Bone marrow (tissue), 2 donors: ENCODE measurements at regions not wholly inside any gene's neighbourhood (a gene's known extent, or its start where the extent isn't known, plus 50 kb on each side); places are given as distances from the start of the nearest gene placed in this dataset.
"Not testable (repeated sequence)": the region's sequence is repeated elsewhere in the genome, so short reads cannot be mapped to it uniquely, and the experiment has no call there.

Source experiments
- DNase-seq, 2 donors: peaks; one replicate each; lab custom pipeline; 2025; lab: John Stamatoyannopoulos, UW

DNA sequence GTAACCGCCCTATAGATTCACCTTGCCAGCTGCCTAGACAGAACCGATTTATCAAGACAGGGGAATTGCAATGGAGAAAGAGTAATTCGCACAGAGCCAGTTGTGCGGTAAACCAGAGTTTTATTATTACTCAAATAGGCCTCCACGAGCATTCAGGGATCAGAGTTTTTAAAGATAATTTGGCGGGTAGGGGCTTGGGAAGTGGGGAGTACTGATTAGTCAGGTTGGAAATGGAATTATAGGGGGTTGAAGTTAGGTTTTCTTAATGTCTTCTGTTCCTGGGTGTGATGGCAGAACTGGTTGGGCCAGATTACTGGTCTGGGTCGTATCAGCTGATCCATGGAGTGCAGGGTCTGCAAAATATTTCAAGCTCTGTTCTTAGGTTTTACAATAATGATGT is 756.9 kb upstream of the ADGRB3 start:
- not testable (repeated sequence) for DNase-seq

- no peak for DNase-seq
Observed at GRCh38 chr6:67877288-67877687, 757.8 kb upstream of the ADGRB3 start.

DNA sequence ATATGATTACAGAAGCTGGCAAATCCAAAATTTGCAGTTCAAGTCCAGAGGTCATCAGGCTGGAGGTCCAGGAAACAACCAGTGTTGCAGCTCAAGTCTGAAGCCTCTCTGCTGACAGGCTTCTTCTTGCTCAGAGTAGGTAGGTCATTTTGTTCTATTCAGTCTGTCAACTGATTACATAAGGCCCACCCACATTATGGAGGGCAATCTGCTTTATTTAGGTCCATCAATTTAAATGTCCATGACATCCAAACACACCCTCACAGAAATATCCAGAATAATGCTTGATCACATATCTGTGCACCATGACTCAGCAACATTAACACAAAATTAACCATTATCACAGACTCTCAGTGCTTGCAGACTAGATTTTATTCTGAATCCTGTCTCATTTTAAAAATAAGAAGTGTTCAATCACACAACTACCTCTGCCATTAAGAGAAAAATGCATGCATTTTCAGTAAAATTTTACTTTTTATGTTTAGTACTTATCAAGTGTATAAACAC is 759.2 kb upstream of the ADGRB3 start:
- DNase-seq, result no peak

- DNase-seq, result no peak
Observed at GRCh38 chr6:67870321-67870720, 764.8 kb upstream of the ADGRB3 start.

- DNase-seq, result no peak
Observed at GRCh38 chr6:67863346-67863745, 771.7 kb upstream of the ADGRB3 start.

GRCh38 chr6:67854098-67854497 is 781.0 kb upstream of the ADGRB3 start:
- DNase-seq, result no peak

DNA sequence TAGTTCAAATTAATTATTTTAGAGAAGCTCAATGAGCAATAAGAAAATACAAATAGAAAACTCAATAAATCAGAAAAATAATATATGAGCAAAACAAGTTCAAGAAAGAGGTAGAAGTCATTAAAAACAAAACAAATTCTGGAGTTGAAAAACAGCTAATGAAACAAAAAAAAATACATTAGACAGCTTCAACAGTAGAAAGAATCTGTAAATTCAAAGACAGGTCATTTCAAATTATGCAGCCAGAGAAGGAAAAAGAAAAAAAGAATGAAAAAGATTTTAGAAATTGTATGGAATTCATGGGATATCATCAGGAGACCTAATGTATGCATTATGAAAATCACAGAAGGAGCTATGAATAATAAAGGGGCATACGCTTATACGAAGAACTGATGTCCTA is 795.3 kb upstream of the ADGRB3 start:
- no peak for DNase-seq

DNA sequence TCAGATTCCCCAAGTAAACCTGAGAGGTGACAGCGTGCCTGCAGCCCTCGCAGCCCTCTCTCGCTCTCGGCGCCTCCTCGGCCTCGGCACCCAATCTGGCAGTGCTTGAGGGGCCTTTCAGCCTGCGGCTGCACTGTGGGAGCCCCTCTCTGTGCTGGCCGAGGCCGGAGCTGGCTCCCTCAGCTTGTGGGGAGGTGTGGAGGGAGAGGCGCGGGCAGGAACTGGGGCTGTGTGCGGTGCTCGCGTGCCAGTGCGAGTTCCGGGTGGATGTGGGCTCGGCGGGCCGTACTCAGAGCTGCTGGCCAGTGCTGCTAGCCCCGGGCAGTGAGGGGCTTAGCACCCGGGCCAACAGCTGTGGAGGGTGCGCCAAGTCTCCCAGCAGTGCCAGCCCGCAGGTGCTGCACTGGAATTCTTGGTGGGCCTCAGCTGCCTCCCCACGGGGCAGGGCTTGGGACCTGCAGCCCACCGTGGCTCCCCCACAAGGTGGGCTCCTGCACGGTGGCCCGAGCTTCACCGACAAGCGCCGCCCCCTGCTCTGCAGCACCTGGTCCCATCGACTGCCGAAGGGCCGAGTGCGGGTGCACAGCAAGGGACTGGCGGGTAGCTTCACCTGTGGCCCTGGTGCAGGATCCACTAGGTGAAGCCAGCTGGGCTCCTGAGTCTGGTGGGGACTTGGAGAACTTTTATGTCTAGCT is 809.7 kb upstream of the ADGRB3 start:
- no peak for DNase-seq

- DNase-seq, result no peak
Observed at GRCh38 chr6:67818322-67818721, 816.8 kb upstream of the ADGRB3 start.

DNA sequence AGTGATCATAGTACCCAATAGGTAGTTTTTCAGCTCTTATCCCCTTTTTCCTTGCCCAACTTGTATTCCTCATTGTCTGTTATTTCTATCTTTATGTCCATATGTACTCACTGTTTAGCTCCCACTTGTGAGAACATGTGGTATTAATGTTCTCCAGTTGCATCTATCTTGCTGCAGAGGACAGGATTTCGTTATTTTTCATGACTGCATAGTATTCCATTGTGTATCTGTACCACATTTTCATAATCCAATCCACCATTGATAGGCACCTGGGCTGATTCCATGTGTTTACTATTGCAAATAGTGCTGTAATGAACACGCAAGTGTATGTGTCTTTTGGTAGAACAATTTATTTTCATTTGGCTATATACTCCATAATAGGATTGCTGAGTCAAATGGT is 819.5 kb upstream of the ADGRB3 start:
- no peak for DNase-seq

DNA sequence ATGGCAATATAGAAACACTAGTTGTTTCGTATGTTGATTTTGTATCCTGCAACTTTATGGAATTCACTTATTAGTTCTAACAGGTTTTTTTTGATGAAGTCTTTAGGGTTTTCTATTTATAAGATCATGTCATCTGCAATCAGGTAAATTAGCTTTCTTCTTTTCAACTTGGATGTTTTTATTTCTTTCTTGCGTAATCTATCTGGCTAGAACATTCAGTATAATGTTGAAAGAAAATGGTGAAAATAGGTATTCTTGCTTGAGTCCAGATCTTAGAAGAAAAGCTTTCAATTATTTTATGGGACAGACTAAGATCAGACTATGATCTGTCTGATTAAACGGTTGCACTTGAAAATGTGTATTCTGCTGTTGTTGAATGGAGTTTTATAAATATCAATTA is 820.8 kb upstream of the ADGRB3 start:
- DNase-seq, result no peak

DNA sequence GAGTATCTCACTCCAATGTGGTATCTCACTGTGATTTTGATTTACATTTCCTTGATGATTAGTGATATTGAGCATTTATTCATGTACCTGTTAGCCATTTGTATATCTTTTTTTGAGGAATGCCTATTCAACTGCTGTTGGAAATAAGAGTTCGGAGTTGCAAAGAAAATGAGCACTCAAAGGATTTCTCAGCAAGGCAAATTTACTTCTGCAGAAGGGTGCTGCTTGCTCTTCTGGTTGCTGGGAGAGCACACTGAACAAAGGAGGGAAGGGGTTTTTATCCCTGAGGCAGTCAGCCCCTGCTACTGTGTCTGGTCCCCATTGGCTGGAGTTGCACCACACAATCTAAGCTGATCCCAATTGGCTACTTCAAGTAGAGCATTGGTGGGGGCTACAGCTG is 822.4 kb upstream of the ADGRB3 start:
- no peak for DNase-seq

GRCh38 chr6:67812125-67812524 is 823.0 kb upstream of the ADGRB3 start:
- DNase-seq, result no peak

- DNase-seq, result no peak
Observed at GRCh38 chr6:67811239-67812037, 823.6 kb upstream of the ADGRB3 start.

GRCh38 chr6:67804808-67805207 is 830.3 kb upstream of the ADGRB3 start:
- DNase-seq, result not testable (repeated sequence)

DNA sequence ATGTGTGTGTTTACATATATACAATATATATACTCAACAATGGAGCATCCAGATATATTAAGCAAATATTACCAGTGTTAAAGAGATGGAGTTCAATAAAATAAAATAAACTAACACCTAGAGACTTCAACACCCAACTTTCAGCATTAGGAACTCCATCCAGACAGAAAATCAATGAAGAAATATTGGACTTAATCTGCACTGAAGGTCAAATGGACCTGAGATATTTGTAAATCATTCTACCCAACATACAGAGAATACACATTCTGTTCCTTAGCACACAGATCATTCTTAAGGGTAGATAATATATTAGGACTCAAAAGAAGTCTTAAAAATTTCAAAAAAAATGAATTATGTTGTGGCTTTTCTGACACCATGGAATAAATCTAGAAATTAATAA is 832.3 kb upstream of the ADGRB3 start:
- no peak for DNase-seq

GRCh38 chr6:67792996-67793395 is 842.1 kb upstream of the ADGRB3 start:
- no peak for DNase-seq

GRCh38 chr6:67790569-67790968 is 844.5 kb upstream of the ADGRB3 start:
- DNase-seq, result no peak

DNA sequence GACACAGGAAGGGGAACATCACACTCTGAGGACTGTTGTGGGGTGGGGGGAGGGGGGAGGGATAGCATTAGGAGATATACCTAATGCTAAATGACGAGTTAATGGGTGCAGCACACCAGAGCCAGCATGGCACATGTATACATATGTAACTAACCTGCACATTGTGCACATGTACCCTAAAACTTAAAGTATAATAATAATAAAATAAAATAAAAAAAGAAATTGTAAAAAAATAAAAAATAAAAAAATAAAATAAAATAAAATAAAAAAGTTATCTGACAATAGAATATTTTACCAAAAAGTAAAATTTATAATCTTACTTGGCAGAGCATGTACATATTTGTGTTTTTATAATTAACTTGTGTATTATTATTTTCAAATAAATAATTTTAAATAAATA is 848.0 kb upstream of the ADGRB3 start:
- DNase-seq, result not testable (repeated sequence)

DNA sequence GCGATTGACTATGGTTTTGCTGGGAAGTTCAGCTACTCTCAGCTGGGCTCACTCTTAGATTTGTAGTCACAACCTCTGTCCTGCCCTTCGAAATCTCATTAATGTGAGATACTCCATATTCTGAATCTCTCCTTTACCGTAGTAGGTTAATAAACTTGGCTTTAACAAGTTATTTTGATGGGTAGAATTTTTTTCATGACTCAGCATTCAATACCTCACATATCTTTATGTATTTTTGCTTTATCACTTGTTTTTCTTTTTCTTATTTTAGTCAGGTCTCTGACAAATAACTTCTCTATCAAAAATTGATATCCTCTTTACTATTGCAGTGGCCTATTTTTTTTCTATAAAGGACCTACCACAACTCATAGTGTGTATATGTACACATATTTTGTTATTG is 855.2 kb upstream of the ADGRB3 start:
- no peak for DNase-seq

GRCh38 chr6:67775333-67775732 is 859.7 kb upstream of the ADGRB3 start:
- DNase-seq, result no peak

DNA sequence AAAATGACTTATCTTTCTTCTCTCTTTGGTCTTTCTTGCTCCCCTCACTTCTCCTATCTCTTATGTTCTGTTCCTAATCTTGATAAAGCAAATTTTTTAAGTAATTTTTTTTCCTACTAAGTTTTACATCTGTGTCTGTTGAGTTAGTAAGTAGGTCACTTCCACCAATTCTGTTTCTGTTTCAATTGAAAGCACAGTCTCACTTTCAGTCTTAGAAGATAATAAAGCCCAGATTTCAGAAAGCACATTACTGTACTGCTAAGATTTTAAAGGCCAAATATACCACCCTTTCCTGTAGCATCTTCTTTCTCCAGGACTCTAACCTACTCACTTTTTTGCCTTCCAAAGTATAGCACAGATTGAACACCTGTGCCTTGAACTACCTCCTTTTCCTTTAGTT is 866.1 kb upstream of the ADGRB3 start:
- no peak for DNase-seq

DNA sequence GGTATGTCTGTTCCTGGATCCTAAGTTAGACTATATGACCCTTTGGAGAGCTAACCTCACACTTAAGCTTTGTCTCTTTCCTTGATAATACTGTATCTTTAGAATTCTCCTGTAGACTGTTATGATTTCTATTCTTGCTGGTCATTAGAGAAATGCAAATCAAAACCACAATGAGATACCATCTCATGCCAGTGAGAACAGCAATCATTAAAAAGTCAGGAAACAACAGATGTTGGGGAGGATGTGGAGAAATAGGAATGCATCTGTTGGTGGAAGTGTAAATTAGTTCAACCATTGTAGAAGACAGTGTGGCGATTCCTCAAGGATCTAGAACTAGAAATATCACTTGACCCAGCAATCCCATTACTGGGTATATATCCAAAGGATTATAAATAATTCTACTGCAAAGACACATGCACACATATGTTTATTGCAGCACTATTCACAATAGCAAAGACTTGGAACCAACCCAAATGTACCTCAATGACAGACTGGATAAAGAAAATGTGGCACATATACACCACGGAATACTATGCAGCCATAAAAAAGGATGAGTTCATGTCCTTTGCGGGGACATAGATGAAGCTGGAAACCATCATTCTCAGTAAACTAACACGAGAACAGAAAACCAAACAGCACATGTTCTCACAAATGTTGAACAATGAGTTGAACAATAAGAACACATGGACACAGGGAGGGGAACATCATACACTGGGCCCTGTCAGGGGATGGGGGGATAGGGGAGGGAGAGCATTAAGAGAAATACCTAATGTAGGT is 867.8 kb upstream of the ADGRB3 start:
- DNase-seq, result not testable (repeated sequence)
